ENCODE measurements at regions not wholly inside any gene's neighbourhood (a gene's known extent, or its start where the extent isn't known, plus 50 kb on each side); places are given as distances from the start of the nearest gene placed in this dataset.

GRCh38 chr12:112598626-112599025 is 179.9 kb downstream of the PTPN11 start:
- H3K4ac ChIP-seq (ENCODE audit: low read depth, low read length) = no peak overlapping the region
- ChIA-PET CTCF (no interaction called here), POLR2A (ENCODE audit: unreplicated experiment) (no interaction called here)
- no peak overlapping the region for H4K5ac ChIP-seq (ENCODE audit: low read depth, low read length)
- dilution Hi-C loops (cut with HindIII; ENCODE audit: low sequenced_read_pairs, unreplicated experiment) (no loop called here), intact Hi-C loops (cut with micrococcal nuclease) (no loop called here), in situ Hi-C loops (cut with MboI; ENCODE audit: low sequenced_read_pairs) (no loop called here)
- no peaks in the 10 kb centered on the region for H4K20me1 ChIP-seq (ENCODE audit: insufficient read depth, low read length)
- no peak overlapping the region for H2BK120ac ChIP-seq (ENCODE audit: low read depth, low read length)
- H4K91ac ChIP-seq (ENCODE audit: insufficient read depth, low read depth, low read length) = no peak overlapping the region
- no peak overlapping the region for H2BK5ac ChIP-seq (ENCODE audit: low read depth, low read length, poor library complexity, severe bottlenecking)
- H3K79me1 ChIP-seq (ENCODE audit: low read depth in 1 of 2, low read length in 2 of 2) = no peaks in the 10 kb centered on the region
- no peak overlapping the region for H4K8ac ChIP-seq (ENCODE audit: low read depth in 2 of 2, low read length in 2 of 2)
- H2BK15ac ChIP-seq (ENCODE audit: low read depth, low read length) = no peak overlapping the region
- H3K9me3 ChIP-seq (ENCODE audit: control insufficient read depth, insufficient read depth, low read length) = no peaks in the 10 kb centered on the region
- H3K36me3 ChIP-seq (ENCODE audit: control insufficient read depth, insufficient read depth, low read length) = no peaks in the 10 kb centered on the region
- ATAC-seq (ENCODE audit: low read depth) = no peak
- H3K23ac ChIP-seq (ENCODE audit: low read depth, low read length) = no peak overlapping the region
- H3K14ac ChIP-seq (replicated peaks; ENCODE audit: low read depth, low read length) = no peak overlapping the region
- H3K4me3 ChIP-seq (ENCODE audit: insufficient read depth, low read depth, low read length) = no peak overlapping the region
- no peak overlapping the region for H3K4me2 ChIP-seq (ENCODE audit: low read depth, low read length)
- H3K18ac ChIP-seq (ENCODE audit: low read depth, low read length) = no peak overlapping the region
- H3K27me3 ChIP-seq (ENCODE audit: control insufficient read depth, insufficient read depth, low read length) = no peaks in the 10 kb centered on the region
- no CpG with 5 or more reads among the region's 1 CpG for WGBS, 2 experiments (ENCODE audit: extremely low coverage in 2 of 2, insufficient read length in 1 of 2)
- no peak overlapping the region for H2BK20ac ChIP-seq (ENCODE audit: low read depth, low read length)
- no peaks in the 10 kb centered on the region for H3K4me1 ChIP-seq (ENCODE audit: control insufficient read depth, insufficient read depth, low read length)
- no peak overlapping the region for H3K56ac ChIP-seq (ENCODE audit: extremely low read depth, insufficient read depth, low read length)
- no peak overlapping the region for H2AFZ ChIP-seq (replicated peaks; ENCODE audit: low read length, poor library complexity)
- DNase-seq = no peak
- H2AK5ac ChIP-seq (ENCODE audit: low read depth, low read length) = no peak overlapping the region
- H3K9ac ChIP-seq (ENCODE audit: low read depth, low read length) = no peak overlapping the region
- H3K27ac ChIP-seq (ENCODE audit: insufficient read depth, low read length) = no peak overlapping the region
- no peak overlapping the region for H2AK9ac ChIP-seq (replicated peaks; ENCODE audit: low read depth, low read length, poor library complexity)
- BruUV-seq (replicated peaks) = no TSS peak
- TF ChIP-seq, protein P1, sequence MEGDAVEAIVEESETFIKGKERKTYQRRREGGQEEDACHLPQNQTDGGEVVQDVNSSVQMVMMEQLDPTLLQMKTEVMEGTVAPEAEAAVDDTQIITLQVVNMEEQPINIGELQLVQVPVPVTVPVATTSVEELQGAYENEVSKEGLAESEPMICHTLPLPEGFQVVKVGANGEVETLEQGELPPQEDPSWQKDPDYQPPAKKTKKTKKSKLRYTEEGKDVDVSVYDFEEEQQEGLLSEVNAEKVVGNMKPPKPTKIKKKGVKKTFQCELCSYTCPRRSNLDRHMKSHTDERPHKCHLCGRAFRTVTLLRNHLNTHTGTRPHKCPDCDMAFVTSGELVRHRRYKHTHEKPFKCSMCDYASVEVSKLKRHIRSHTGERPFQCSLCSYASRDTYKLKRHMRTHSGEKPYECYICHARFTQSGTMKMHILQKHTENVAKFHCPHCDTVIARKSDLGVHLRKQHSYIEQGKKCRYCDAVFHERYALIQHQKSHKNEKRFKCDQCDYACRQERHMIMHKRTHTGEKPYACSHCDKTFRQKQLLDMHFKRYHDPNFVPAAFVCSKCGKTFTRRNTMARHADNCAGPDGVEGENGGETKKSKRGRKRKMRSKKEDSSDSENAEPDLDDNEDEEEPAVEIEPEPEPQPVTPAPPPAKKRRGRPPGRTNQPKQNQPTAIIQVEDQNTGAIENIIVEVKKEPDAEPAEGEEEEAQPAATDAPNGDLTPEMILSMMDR (conservative IDR thresholded peaks at IDR 0.05; ENCODE audit: low read depth, low read length) = no peak
- TF ChIP-seq RAD21 (IDR thresholded peaks at IDR 0.05; ENCODE audit: low read length) = no peak
- TF ChIP-seq SMC3 (IDR thresholded peaks at IDR 0.05; ENCODE audit: low read depth, low read length) = no peak
- no peak for TF ChIP-seq RFX5 (IDR thresholded peaks at IDR 0.05; ENCODE audit: low read depth, low read length)
- no peak for TF ChIP-seq FOS (IDR thresholded peaks at IDR 0.05; ENCODE audit: low read depth, low read length)
- no peaks in the 10 kb centered on the region for H3K9me1 ChIP-seq (ENCODE audit: insufficient read depth, low read length)
